Fibroblast of skin of back (primary cell): ENCODE measurements at regions not wholly inside any gene's neighbourhood (a gene's known extent, or its start where the extent isn't known, plus 50 kb on each side); places are given as distances from the start of the nearest gene placed in this dataset.
A peak's percentile ranks its signal among the peaks of the same experiment; 100 is the strongest.
"Not testable (repeated sequence)": the region's sequence is repeated elsewhere in the genome, so short reads cannot be mapped to it uniquely, and the experiment has no call there.

ENCODE experiments used
- DNase-seq: peaks from one replicate; pipeline ENCODE4 v3.0.0-alpha.2; 2013

GRCh38 chr2:126106006-126106405 is 550.0 kb upstream of the GYPC start:
- no peak for DNase-seq

- no peak for DNase-seq
Observed at GRCh38 chr2:126107883-126108282, 548.1 kb upstream of the GYPC start.

GRCh38 chr2:126115975-126116374 is 540.0 kb upstream of the GYPC start:
- no peak for DNase-seq

GRCh38 chr2:126117886-126118285 is 538.1 kb upstream of the GYPC start:
- DNase-seq = no peak

GRCh38 chr2:126145752-126146151 is 510.2 kb upstream of the GYPC start:
- no peak for DNase-seq

- no peak for DNase-seq
Observed at GRCh38 chr2:126154256-126154785, 501.6 kb upstream of the GYPC start.

GRCh38 chr2:126160950-126161349 is 495.0 kb upstream of the GYPC start:
- not testable (repeated sequence) for DNase-seq

GRCh38 chr2:126172631-126173184 is 483.2 kb upstream of the GYPC start:
- no peak for DNase-seq

- DNase-seq = no peak
Observed at GRCh38 chr2:126175222-126175621, 480.7 kb upstream of the GYPC start.

- DNase-seq = no peak
Observed at GRCh38 chr2:126177479-126177878, 478.5 kb upstream of the GYPC start.

GRCh38 chr2:126187668-126188067 is 468.3 kb upstream of the GYPC start:
- DNase-seq = peak; percentile 26

GRCh38 chr2:126189527-126189926 is 466.4 kb upstream of the GYPC start:
- DNase-seq = no peak

GRCh38 chr2:126200538-126200937 is 455.4 kb upstream of the GYPC start:
- DNase-seq = no peak

- no peak for DNase-seq
Observed at GRCh38 chr2:126208266-126208665, 447.7 kb upstream of the GYPC start.

- DNase-seq = no peak
Observed at GRCh38 chr2:126212735-126213134, 443.2 kb upstream of the GYPC start.

- DNase-seq = no peak
Observed at GRCh38 chr2:126219081-126219480, 436.9 kb upstream of the GYPC start.

- peak; percentile 30 for DNase-seq
Observed at GRCh38 chr2:126220331-126220730, 435.6 kb upstream of the GYPC start.

- no peak for DNase-seq
Observed at GRCh38 chr2:126221506-126221905, 434.5 kb upstream of the GYPC start.

- no peak for DNase-seq
Observed at GRCh38 chr2:126222278-126222677, 433.7 kb upstream of the GYPC start.

- no peak for DNase-seq
Observed at GRCh38 chr2:126224776-126225175, 431.2 kb upstream of the GYPC start.

- DNase-seq = no peak
Observed at GRCh38 chr2:126227250-126227649, 428.7 kb upstream of the GYPC start.

GRCh38 chr2:126228531-126228930 is 427.4 kb upstream of the GYPC start:
- DNase-seq = no peak

GRCh38 chr2:126238251-126238650 is 417.7 kb upstream of the GYPC start:
- no peak for DNase-seq

GRCh38 chr2:126239320-126239955 is 416.5 kb upstream of the GYPC start:
- DNase-seq = no peak

- no peak for DNase-seq
Observed at GRCh38 chr2:126241001-126241400, 415.0 kb upstream of the GYPC start.
